SKM-1 treated with dmso at 0.1 percent for 144 hours (cell line): ENCODE measurements at regions not wholly inside any gene's neighbourhood (a gene's known extent, or its start where the extent isn't known, plus 50 kb on each side); places are given as distances from the start of the nearest gene placed in this dataset.

Experiments used
- DNase-seq: peaks from one replicate; lab custom pipeline; 2025; ENCODE audit not compliant: unreplicated experiment; lab: John Stamatoyannopoulos, UW

DNA sequence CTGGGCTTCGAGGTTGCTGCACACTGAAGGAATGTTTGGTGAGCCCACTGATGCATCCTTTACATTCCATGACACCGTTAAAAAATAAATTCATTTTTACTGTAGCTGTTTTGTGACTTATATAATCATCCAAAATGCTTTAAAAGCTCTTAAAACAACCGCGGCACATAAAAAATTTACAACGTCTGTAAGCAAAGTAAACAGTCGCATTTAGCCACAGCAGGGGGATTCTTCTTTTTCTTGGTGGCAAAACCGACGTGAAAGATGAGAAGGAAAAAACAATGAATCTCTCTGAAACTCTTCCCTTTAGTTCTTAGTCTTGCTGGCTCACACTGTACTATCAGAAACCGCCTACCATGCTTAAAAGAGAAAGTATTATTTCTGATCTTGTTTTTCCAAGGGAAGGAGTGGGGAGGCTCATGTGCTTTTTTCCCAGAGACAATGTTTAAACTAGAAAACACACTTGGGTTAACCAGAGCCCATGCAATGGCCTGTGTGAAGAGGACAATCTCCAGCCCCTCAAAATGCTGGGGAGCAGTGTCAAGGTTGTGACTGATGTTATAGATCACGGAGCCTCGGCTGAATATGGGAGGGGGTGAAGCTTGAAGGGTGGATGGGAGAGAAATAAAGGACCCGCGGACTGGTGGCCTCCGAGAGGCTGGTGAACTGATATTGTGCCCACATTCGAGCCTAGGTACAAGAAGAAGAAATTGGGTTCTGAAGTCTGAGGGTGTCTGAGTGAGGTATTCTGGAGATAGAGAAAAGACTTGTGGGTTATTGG, 91.1 kb downstream of the IRF8 start:
- no peak for DNase-seq

DNA sequence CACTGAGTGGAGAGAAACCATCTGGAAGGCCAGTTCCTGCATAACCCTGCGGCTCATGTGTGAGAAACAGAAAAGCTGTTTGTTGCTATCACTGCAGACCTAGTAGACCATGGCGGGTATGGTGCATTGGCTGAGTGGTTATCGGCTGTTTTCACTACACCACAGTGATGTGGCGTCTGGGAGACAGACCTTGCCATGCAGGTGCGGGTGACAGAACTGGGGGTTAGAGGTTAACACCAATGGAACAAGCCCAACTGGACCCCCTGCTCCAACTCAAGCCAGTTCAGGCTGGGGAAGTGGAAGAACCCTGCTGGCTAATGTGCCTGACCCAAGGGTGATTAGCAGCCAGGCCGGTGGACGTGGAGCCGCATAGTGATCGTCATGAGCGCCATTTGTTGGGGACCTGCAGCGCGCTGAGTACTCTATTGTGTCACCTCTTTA, 91.9 kb downstream of the IRF8 start:
- no peak for DNase-seq

- no peak for DNase-seq
Measured at GRCh38 chr16:85991425-85991824, 92.5 kb downstream of the IRF8 start.

DNA sequence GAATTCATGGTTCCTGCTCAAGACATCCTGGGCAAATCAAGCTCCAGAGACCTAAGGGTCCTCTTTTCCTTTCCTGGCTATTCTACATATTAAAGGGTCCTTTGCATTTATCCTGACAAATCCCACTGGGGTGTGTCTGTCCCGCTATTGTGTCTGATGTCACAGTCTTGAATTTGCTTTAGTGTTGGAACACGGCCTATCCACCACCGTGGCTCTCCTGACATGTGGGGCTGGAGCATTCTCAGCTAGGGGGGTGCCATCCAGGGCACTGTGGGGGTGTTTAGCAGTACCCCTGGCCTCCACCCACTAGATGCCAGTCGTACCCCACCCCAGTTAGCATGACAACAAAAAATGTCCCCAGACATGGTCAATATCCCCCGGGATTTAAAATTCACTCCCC, 92.9 kb downstream of the IRF8 start:
- DNase-seq, result no peak

- DNase-seq, result no peak
Measured at GRCh38 chr16:85992359-85992758, 93.4 kb downstream of the IRF8 start.

- DNase-seq, result no peak
Measured at GRCh38 chr16:85992779-85993178, 93.8 kb downstream of the IRF8 start.

DNA sequence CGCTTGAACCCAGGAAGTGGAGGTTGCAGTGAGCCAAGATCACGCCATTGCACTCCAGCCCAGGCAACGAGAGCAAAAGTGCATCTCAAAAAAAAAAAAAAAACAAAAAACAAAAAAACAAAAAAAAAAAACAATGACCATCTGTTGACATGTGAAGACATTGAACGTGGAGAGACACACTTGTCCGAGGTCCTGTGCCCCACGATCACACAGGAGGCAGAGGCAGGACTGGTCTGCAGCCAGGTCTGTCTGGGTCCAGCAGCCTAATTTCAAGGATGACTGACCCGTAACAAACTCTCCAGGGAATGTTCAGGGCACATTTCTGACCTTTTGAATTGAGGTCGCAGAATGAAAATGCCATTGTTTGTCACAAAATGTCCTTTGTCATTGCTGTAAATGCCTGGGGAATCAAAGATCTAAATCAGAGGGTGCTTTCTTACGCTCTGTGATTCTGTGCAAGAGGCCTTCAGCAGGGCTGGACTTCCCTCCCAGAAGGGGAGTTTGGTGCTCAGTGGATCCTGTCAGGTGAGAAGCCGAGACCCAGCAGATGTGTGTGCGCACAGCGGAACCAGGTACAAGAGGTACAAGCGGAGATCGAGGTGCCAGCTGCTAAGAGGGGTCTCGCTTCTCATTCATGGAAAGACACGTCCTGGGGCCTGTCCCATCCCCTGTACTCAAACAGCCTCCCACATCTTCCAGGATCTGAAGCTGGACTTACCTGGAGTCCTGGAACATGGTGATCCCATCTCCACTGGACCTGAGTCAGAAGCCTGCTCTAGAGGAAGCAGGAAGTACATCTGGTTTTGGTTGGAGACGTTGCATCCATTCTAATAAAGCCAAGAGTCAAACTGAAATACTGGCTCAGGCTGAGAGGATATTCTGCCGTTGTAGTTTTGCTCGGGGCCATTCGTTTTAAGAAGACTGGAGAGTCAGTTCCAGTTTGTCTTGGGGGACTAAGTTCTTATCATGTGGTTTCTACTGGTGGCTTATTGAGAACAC, 95.8 kb downstream of the IRF8 start:
- no peak for DNase-seq

DNA sequence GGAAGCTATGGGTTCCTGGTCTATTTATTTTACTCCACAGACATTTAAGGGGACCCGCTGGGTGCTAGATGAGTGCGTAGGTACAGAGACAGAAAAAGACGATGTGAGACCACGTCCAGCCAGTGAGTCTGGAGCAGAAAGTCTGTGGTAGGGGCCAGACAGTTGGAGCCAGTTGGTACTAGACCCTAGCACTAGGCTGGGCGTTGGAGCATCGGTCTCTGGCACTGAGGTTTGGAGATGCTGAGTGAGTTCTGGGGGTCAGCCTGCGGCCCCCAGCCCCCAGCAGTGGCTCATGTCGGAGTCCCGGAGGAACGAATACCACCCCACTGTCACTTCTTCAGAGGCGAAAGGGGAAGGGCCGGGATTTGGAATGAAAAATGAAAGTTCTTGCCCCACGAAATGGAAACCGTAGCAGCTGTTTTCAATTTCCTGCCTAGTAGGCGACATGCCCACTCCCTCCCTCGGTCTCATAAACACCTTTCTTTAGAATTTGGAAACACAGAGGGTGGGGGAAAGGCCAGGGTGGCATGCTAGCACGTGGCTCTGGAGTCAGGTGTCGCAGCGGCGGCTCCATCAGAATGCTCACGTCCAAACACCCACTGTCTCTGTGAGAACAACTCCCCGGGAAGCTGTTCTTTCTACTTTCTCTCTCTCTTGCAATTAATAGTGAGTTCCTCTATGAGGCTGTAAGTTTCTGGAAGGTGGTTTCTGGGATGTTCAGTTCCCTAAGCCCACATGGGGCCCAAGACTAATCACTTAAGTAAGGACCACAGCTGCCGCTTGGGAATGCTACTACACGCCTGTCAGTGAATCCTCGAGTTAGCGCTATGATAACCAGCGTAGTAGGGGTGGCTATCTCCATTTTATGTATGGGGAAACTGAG, 96.8 kb downstream of the IRF8 start:
- no peak for DNase-seq

DNA sequence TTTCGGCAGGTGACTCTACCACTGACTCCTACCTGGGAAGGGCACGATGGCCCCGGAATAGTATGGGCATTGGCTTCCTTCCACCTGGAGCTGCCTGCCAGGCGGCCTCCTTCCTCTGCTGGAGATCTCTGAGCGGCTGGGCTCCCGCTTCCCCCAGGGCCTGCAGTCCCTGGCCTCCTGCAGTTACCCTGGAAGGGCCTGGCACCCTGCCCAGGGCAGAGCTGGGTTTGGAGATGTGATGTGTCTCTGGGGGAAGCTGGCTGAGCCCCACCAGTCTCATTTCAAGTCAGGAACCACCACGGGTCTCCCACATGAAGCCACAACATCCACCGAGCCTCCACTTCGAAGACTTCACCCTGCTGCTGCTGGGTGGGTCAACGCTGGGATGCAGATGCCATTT, 97.9 kb downstream of the IRF8 start:
- DNase-seq, result no peak

DNA sequence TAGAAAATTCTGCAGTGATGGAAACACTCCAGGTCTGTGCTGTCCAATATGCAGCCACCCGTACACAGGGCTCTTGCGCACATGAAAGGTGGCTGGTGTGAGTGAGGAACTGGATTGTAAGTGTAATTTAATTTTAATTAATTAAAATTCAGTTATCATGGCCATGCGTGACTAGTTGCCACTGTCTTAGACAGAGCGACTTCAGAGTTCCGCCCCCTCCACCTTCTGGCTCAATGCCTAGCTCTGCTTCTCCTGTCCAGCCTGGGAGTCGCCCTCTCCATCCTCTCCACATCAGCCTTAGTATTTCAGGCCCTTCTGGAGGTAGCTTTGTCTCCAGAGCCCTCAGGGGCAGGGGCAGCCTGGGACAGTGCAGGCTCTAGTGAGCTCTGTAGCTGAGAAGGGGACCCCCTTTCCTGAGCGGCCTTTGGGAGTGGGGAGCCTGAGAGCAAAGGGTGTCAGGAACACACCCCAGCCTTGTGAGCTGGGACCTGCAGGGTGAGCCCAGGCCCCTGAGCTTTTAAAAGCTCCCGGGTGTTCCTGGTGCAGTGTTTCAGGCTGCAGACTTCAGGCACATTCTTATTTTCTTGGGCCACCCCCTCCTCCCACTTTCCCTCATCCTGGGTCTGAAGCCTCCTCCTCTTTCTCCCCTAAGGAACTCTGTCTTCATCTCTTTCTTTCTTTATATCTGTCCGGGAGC, 99.4 kb downstream of the IRF8 start:
- no peak for DNase-seq

- DNase-seq, result no peak
Measured at GRCh38 chr16:85998868-85999729, 100.1 kb downstream of the IRF8 start.

DNA sequence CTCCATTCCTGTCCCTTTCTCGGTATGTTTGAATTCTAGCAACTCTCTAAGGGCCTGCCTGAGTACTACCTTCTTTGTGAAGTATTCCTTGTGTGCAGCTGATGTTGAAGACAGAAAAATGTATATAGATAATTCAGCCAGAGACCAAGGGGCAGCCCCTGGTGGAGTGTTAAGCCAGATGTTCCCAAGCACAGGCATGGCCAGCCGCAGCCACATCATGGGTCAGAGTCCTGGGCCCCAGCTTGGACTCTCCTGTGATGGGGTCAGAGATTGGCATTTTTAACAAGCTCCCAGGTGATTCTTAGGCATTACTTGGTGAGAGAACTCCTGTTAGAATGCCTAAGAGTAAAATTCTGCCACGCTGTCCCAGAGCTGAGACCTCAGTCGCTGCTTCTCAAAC, 100.8 kb downstream of the IRF8 start:
- DNase-seq, result no peak

GRCh38 chr16:86002178-86002900, 103.4 kb downstream of the IRF8 start:
- no peak for DNase-seq

- DNase-seq, result no peak
Measured at GRCh38 chr16:86007524-86007923, 108.6 kb downstream of the IRF8 start.

- no peak for DNase-seq
Measured at GRCh38 chr16:86010680-86011141, 111.7 kb downstream of the IRF8 start.

- DNase-seq, result no peak
Measured at GRCh38 chr16:86011532-86011931, 112.6 kb downstream of the IRF8 start.

GRCh38 chr16:86012221-86012620, 113.3 kb downstream of the IRF8 start:
- DNase-seq, result no peak

DNA sequence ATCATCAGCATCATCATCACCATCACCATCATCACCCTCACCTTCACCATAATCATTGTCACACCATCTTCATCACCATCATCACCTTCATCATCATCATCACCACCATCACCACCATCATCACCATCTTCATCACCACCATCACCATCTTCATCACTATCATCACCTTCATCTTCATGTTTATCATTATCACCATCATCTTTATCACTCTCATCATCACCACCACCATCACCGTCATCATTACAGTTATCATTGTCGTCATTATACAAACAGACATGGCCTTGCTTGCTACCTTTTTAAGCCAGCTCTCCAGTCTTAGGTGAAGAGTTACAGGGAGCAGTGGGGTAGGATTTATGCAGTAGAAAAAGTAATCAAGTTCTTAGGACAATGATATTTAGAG, 114.9 kb downstream of the IRF8 start:
- DNase-seq, result no peak

DNA sequence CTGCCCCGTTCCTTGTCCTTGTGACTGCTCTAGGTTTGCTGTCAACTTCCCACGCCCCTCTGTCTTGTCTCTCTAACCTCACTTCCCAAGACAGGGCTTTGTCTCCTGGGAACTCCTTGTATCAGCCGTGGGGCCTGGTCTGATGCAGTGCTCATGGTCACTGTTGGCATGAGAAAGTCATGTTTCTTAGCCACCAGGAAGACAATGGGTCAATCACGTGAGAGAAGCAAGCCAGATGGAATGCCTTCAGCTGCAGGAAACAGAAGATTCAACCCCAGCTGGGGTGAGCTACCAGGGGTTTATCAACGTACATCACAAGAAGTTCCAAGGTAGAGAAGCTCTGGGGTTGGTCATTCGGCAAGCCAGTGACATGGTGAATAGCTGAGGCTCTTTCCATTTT, 116.6 kb downstream of the IRF8 start:
- no peak for DNase-seq
